HEK293 (cell line): ENCODE measurements at regions not wholly inside any gene's neighbourhood (a gene's known extent, or its start where the extent isn't known, plus 50 kb on each side); places are given as distances from the start of the nearest gene placed in this dataset.

Experiments used
- CTCF ChIA-PET: fragments of 350-600 bp; formaldehyde crosslinking; extraction: SDS; loops from one replicate; lab custom pipeline; 2021; ENCODE audit warnings: antibody characterized with exemption; lab: Yijun Ruan, JAX
- POLR2A ChIA-PET: fragments of 300-600 bp; formaldehyde crosslinking; extraction: SDS; loops from one replicate; lab custom pipeline; 2020; ENCODE audit warnings: antibody characterized with exemption, inconsistent platforms; lab: Yijun Ruan, JAX
- H3K27ac ChIP-seq: fragments of 200-500 bp; sonication (Bioruptor generic); 2 replicates; pipeline ENCODE4 v1.5.1; 2014; ENCODE audit warnings: low read depth, low read length, control low read depth, inconsistent platforms; ENCODE audit errors: extremely low read depth
- H3K36me3 ChIP-seq, 2 experiments: fragments of 200-500 bp in 1 of 2; sonication (Bioruptor generic) in 1 of 2; 1 replicate in 1 of 2; 2 replicates in 1 of 2; pipeline ENCODE4 v1.5.1; 2014 to 2017; ENCODE audit warnings: inconsistent platforms in 2 of 2, low read length in 2 of 2; ENCODE audit not compliant: control insufficient read depth in 2 of 2, insufficient read depth in 1 of 2
- H3K4me1 ChIP-seq: fragments of 200-500 bp; sonication (Bioruptor generic); 2 replicates; pipeline ENCODE4 v1.5.1; 2014; ENCODE audit warnings: mild to moderate bottlenecking, low read length, inconsistent platforms; ENCODE audit not compliant: control insufficient read depth, insufficient read depth
- H3K4me3 ChIP-seq: 2 replicates; pipeline ENCODE4 v1.5.1; 2011; ENCODE audit warnings: low read depth, mild to moderate bottlenecking, control low read depth, low read length, moderate library complexity
- H3K9me3 ChIP-seq: fragments of 200-500 bp; sonication (Bioruptor generic); 2 replicates; pipeline ENCODE4 v1.5.1; 2014; ENCODE audit warnings: low read depth, low read length, inconsistent platforms; ENCODE audit not compliant: control insufficient read depth, insufficient read depth
- GLI2 ChIP-seq: fragments of 450-650 bp; formaldehyde crosslinking; IDR thresholded peaks from 2 replicates; pipeline ENCODE4; 2017; ENCODE audit warnings: missing biosample characterization, missing genetic modification characterization, low read depth, borderline replicate concordance
- PATZ1 ChIP-seq: fragments of 450-650 bp; formaldehyde crosslinking; IDR thresholded peaks from 2 replicates; pipeline ENCODE4 v1.5.1; 2016; ENCODE audit warnings: missing biosample characterization, missing genetic modification characterization
- PRDM6 ChIP-seq: fragments of 450-650 bp; formaldehyde crosslinking; IDR thresholded peaks from 2 replicates; pipeline ENCODE4 v1.5.1; 2017; ENCODE audit warnings: missing biosample characterization, missing genetic modification characterization
- ZBTB26 ChIP-seq: fragments of 450-650 bp; formaldehyde crosslinking; optimal IDR thresholded peaks from 2 replicates; pipeline ENCODE3; 2016; ENCODE audit warnings: missing biosample characterization, mild to moderate bottlenecking, missing genetic modification characterization
- ZFP41 ChIP-seq: fragments of 450-650 bp; formaldehyde crosslinking; IDR thresholded peaks from 2 replicates; pipeline ENCODE4 v1.5.1; 2016; ENCODE audit warnings: missing biosample characterization, missing genetic modification characterization, borderline replicate concordance
- ZNF157 ChIP-seq: fragments of 450-650 bp; formaldehyde crosslinking; IDR thresholded peaks from 2 replicates; pipeline ENCODE4 v1.5.1; 2016; ENCODE audit warnings: missing biosample characterization, missing genetic modification characterization
- ZNF214 ChIP-seq: fragments of 450-650 bp; formaldehyde crosslinking; IDR thresholded peaks from 2 replicates; pipeline ENCODE4 v1.5.1; 2017; ENCODE audit warnings: missing biosample characterization, mild to moderate bottlenecking, missing genetic modification characterization, borderline replicate concordance
- ZNF335 ChIP-seq: fragments of 450-650 bp; formaldehyde crosslinking; conservative IDR thresholded peaks from 2 replicates; pipeline ENCODE4 v1.5.1; 2016; ENCODE audit warnings: missing biosample characterization, missing genetic modification characterization
- ZNF394 ChIP-seq: fragments of 450-650 bp; formaldehyde crosslinking; IDR thresholded peaks from 2 replicates; pipeline ENCODE4 v1.5.1; 2016; ENCODE audit warnings: missing biosample characterization, missing genetic modification characterization, mild to moderate bottlenecking, moderate library complexity, borderline replicate concordance
- ZNF426 ChIP-seq: fragments of 450-650 bp; formaldehyde crosslinking; IDR thresholded peaks from 2 replicates; pipeline ENCODE4 v1.5.1; 2017; ENCODE audit warnings: missing biosample characterization, missing genetic modification characterization, mild to moderate bottlenecking, inconsistent platforms, moderate library complexity
- ZNF549 ChIP-seq: fragments of 450-650 bp; IDR thresholded peaks from 2 replicates; pipeline ENCODE4 v1.5.1; 2018; ENCODE audit warnings: missing biosample characterization, missing genetic modification characterization, mild to moderate bottlenecking, inconsistent platforms, moderate library complexity
- ZNF692 ChIP-seq: fragments of 450-650 bp; formaldehyde crosslinking; IDR thresholded peaks from 2 replicates; pipeline ENCODE4 v1.5.1; 2016; ENCODE audit warnings: missing biosample characterization, missing genetic modification characterization
- ZNF701 ChIP-seq: fragments of 450-650 bp; formaldehyde crosslinking; IDR thresholded peaks from 2 replicates; pipeline ENCODE4 v1.5.1; 2016; ENCODE audit warnings: missing biosample characterization, missing genetic modification characterization
- ZSCAN16 ChIP-seq: fragments of 450-650 bp; formaldehyde crosslinking; IDR thresholded peaks from 2 replicates; pipeline ENCODE4 v1.5.1; 2016; ENCODE audit warnings: missing biosample characterization, missing genetic modification characterization
- ZSCAN4 ChIP-seq: fragments of 450-650 bp; formaldehyde crosslinking; IDR thresholded peaks from 2 replicates; pipeline ENCODE4 v1.5.1; 2017; ENCODE audit warnings: missing biosample characterization, missing genetic modification characterization
- TF ChIP-seq, protein P1 (sequence below): fragments of 450-650 bp; formaldehyde crosslinking; IDR thresholded peaks from 2 replicates; pipeline ENCODE4 v1.5.1; 2017; ENCODE audit warnings: missing biosample characterization, missing genetic modification characterization

DNA sequence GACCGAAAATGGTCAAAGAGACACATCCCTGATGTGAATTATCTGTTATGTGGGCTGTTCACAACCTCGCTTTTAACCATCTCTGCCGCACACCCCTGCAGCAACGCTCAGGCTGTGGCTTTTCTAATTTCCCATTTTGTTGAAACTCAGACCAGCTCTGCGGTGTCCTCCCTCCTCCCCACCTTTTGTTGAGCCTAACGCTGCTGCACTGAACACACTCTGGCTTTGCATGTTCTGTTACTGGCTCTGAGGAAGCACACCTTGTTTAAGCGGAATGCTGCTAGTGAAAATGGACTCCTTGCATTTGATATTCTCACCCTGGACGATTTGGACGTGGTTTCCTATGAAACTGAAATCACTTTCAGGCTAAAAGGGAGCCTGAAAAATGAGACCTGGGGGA, 198.5 kb upstream of the MTNR1B start:
- CTCF ChIA-PET, result no interaction called here
- POLR2A ChIA-PET, result no interaction called here
- Histone ChIP-seq H3K4me3 (no peak overlapping the region), H3K36me3 (no peaks in the 10 kb centered on the region), H3K27ac (no peak overlapping the region), H3K9me3 (no peaks in the 10 kb centered on the region), H3K4me1 (no peaks in the 10 kb centered on the region)
- TF ChIP-seq GLI2 (tag by site-specific recombination), result no peak
- no peak for TF ChIP-seq ZNF692 (tag by site-specific recombination)
- TF ChIP-seq ZSCAN16 (tag by site-specific recombination), result no peak
- no peak for TF ChIP-seq ZNF394 (tag by site-specific recombination)
- TF ChIP-seq ZNF426, result no peak
- TF ChIP-seq ZBTB26 (tag by site-specific recombination), result no peak

DNA sequence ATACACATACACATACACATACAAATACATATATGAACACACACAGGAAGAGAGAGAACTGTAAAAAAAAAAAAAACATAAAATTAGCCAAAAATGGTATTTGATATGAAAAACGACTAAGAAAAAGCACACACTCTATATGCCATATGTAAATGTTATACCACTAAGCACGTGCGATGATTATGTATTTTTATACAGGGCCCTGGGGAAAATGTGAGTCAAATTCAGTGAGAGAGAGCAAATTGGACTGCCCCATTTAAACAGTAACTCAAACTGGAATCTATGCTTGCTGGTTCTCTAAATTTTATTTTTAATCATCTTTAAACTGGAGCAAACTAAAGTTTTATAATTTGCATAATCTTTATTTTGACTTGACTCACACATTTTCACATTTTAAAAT, 197.8 kb upstream of the MTNR1B start:
- TF ChIP-seq, protein P1, sequence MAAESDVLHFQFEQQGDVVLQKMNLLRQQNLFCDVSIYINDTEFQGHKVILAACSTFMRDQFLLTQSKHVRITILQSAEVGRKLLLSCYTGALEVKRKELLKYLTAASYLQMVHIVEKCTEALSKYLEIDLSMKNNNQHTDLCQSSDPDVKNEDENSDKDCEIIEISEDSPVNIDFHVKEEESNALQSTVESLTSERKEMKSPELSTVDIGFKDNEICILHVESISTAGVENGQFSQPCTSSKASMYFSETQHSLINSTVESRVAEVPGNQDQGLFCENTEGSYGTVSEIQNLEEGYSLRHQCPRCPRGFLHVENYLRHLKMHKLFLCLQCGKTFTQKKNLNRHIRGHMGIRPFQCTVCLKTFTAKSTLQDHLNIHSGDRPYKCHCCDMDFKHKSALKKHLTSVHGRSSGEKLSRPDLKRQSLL (tag by site-specific recombination), result no peak
- TF ChIP-seq ZNF157, result no peak
- no peak for TF ChIP-seq ZFP41 (tag by site-specific recombination)
- no peak for TF ChIP-seq ZSCAN4 (tag by site-specific recombination)
- no peak for TF ChIP-seq ZNF335 (tag by site-specific recombination)
- TF ChIP-seq ZNF214 (tag by site-specific recombination), result no peak
- no peak for TF ChIP-seq ZNF394 (tag by site-specific recombination)
- TF ChIP-seq ZNF701 (tag by site-specific recombination), result no peak
- TF ChIP-seq PRDM6 (tag by site-specific recombination), result no peak
- no peak for TF ChIP-seq PATZ1 (tag by site-specific recombination)
- no peak for TF ChIP-seq ZNF549 (tag by site-specific recombination)
- ChIA-PET CTCF (no interaction called here), POLR2A (no interaction called here)
- Histone ChIP-seq H3K9me3 (no peaks in the 10 kb centered on the region), H3K36me3 (no peaks in the 10 kb centered on the region), H3K4me3 (no peak overlapping the region), H3K4me1 (no peaks in the 10 kb centered on the region), H3K27ac (no peak overlapping the region)
